H9 (cell line): ENCODE measurements at regions not wholly inside any gene's neighbourhood (a gene's known extent, or its start where the extent isn't known, plus 50 kb on each side); places are given as distances from the start of the nearest gene placed in this dataset.

Source experiments
- DNase-seq: peaks from one replicate; pipeline ENCODE4 v3.0.0-alpha.2; 2017
- H2AFZ ChIP-seq: one replicate; pipeline ENCODE4 v1.6.1; 2013; ENCODE audit warnings: mild to moderate bottlenecking, low read length, control low read depth, moderate library complexity
- H2AK5ac ChIP-seq: 2 replicates; pipeline ENCODE4 v1.6.1; 2013; ENCODE audit warnings: low read length, control low read depth, mixed read lengths; ENCODE audit not compliant: insufficient read length
- H2BK120ac ChIP-seq: one replicate; pipeline ENCODE4 v1.6.1; 2013; ENCODE audit warnings: low read depth, mild to moderate bottlenecking, low read length, control low read depth, inconsistent platforms; ENCODE audit not compliant: poor library complexity, severe bottlenecking
- H2BK12ac ChIP-seq: 2 replicates; pipeline ENCODE4 v1.6.1; 2013; ENCODE audit warnings: low read length, control low read depth, mixed read lengths, low read depth; ENCODE audit not compliant: insufficient read length
- H2BK15ac ChIP-seq: 2 replicates; pipeline ENCODE4 v1.6.1; 2013; ENCODE audit warnings: low read depth, low read length, control low read depth
- H2BK20ac ChIP-seq: one replicate; pipeline ENCODE4 v1.6.1; 2013; ENCODE audit warnings: low read depth, mild to moderate bottlenecking, low read length, control low read depth, inconsistent platforms; ENCODE audit not compliant: poor library complexity, severe bottlenecking
- H2BK5ac ChIP-seq: 2 replicates; pipeline ENCODE4 v1.6.1; 2013; ENCODE audit warnings: low read length, control low read depth, mixed read lengths; ENCODE audit not compliant: insufficient read length
- H3K14ac ChIP-seq: 2 replicates; pipeline ENCODE4 v1.6.1; 2013; ENCODE audit warnings: low read length, control low read depth; ENCODE audit not compliant: insufficient read depth
- H3K18ac ChIP-seq: 2 replicates; pipeline ENCODE4 v1.6.1; 2013; ENCODE audit warnings: low read depth, mild to moderate bottlenecking, mixed read lengths, low read length, control low read depth; ENCODE audit not compliant: insufficient read length
- H3K23ac ChIP-seq: 2 replicates; pipeline ENCODE4 v1.6.1; 2013; ENCODE audit warnings: low read length, control low read depth, mixed read lengths, low read depth; ENCODE audit not compliant: insufficient read length
- H3K23me2 ChIP-seq: 2 replicates; pipeline ENCODE4 v1.6.1; 2013; ENCODE audit warnings: low read depth, mild to moderate bottlenecking, mixed read lengths, low read length, control low read depth; ENCODE audit not compliant: insufficient read length, poor library complexity, severe bottlenecking
- H3K27ac ChIP-seq: 2 replicates; pipeline ENCODE4 v1.5.1; 2013; ENCODE audit warnings: low read length, control low read depth, mixed read lengths, low read depth; ENCODE audit not compliant: insufficient read length
- H3K27me3 ChIP-seq: 2 replicates; pipeline ENCODE4 v1.6.1; 2013; ENCODE audit warnings: low read length, control low read depth, inconsistent platforms; ENCODE audit not compliant: insufficient read depth
- H3K4ac ChIP-seq: 2 replicates; pipeline ENCODE4 v1.6.1; 2013; ENCODE audit warnings: low read depth, mild to moderate bottlenecking, control low read depth, inconsistent platforms, low read length, moderate library complexity
- H3K4me1 ChIP-seq: 2 replicates; pipeline ENCODE4 v1.6.1; 2013; ENCODE audit warnings: low read length, control low read depth, inconsistent platforms; ENCODE audit not compliant: insufficient read depth
- H3K4me2 ChIP-seq: 2 replicates; pipeline ENCODE4 v1.6.1; 2013; ENCODE audit warnings: low read length, control low read depth, mixed read lengths; ENCODE audit not compliant: insufficient read length, insufficient read depth
- H3K56ac ChIP-seq: 2 replicates; pipeline ENCODE4 v1.6.1; 2013; ENCODE audit warnings: low read depth, mild to moderate bottlenecking, mixed read lengths, low read length, control low read depth; ENCODE audit not compliant: insufficient read length
- H3K79me1 ChIP-seq: 2 replicates; pipeline ENCODE4 v1.6.1; 2013; ENCODE audit warnings: low read depth, mild to moderate bottlenecking, moderate library complexity, low read length, control low read depth, inconsistent platforms; ENCODE audit not compliant: insufficient read depth, poor library complexity, severe bottlenecking
- H3K79me2 ChIP-seq: 2 replicates; pipeline ENCODE4 v1.6.1; 2013; ENCODE audit warnings: low read length, control low read depth, inconsistent platforms; ENCODE audit not compliant: insufficient read depth
- H3K9ac ChIP-seq: 2 replicates; pipeline ENCODE4 v1.6.1; 2013; ENCODE audit warnings: low read length, control low read depth, mixed read lengths; ENCODE audit not compliant: insufficient read length; ENCODE audit errors: extremely low read depth
- H3K9me3 ChIP-seq: one replicate; pipeline ENCODE4 v1.6.1; 2013; ENCODE audit warnings: low read depth, low read length, inconsistent platforms; ENCODE audit not compliant: control insufficient read depth
- H3T11ph ChIP-seq: one replicate; pipeline ENCODE4 v1.6.1; 2013; ENCODE audit warnings: mild to moderate bottlenecking, low read length, control low read depth, inconsistent platforms
- H4K20me1 ChIP-seq: one replicate; pipeline ENCODE4 v1.6.1; 2013; ENCODE audit not compliant: control insufficient read depth, insufficient read length, insufficient read depth
- H4K5ac ChIP-seq: 2 replicates; pipeline ENCODE4 v1.6.1; 2013; ENCODE audit warnings: low read depth, mild to moderate bottlenecking, mixed read lengths, low read length, control low read depth; ENCODE audit not compliant: insufficient read length
- H4K8ac ChIP-seq: replicated peaks from 2 replicates; pipeline ENCODE4 v1.6.1; 2013; ENCODE audit warnings: low read length, control low read depth, mixed read lengths, low read depth; ENCODE audit not compliant: insufficient read length
- H4K91ac ChIP-seq: 2 replicates; pipeline ENCODE4 v1.6.1; 2013; ENCODE audit warnings: low read depth, mild to moderate bottlenecking, moderate library complexity, mixed read lengths, low read length, control low read depth; ENCODE audit not compliant: insufficient read length
- H3K27ac Mint-ChIP-seq, 3 experiments: 2 replicates in 2 of 3; 3 replicates in 1 of 3; pipeline ENCODE4 v1.8.0; 2020 to 2021; ENCODE audit warnings: mixed read lengths in 3 of 3, mild to moderate bottlenecking in 1 of 3, moderate library complexity in 1 of 3
- H3K27me3 Mint-ChIP-seq: 2 replicates; pipeline ENCODE4 v1.8.0; 2021; ENCODE audit warnings: low read depth, mild to moderate bottlenecking, moderate library complexity, mixed read lengths
- H3K36me3 Mint-ChIP-seq, 3 experiments: 2 replicates in 2 of 3; 3 replicates in 1 of 3; pipeline ENCODE4 v1.8.0; 2020 to 2021; ENCODE audit warnings: low read depth in 3 of 3, mixed read lengths in 3 of 3; ENCODE audit not compliant: insufficient read depth in 1 of 3
- H3K4me1 Mint-ChIP-seq, 2 experiments: 2 replicates each; pipeline ENCODE4 v1.8.0; 2020; ENCODE audit warnings: mixed read lengths in 2 of 2
- H3K4me3 Mint-ChIP-seq, 2 experiments: 2 replicates in 1 of 2; 3 replicates in 1 of 2; pipeline ENCODE4 v1.8.0; 2020 to 2021; ENCODE audit warnings: mild to moderate bottlenecking in 2 of 2, mixed read lengths in 2 of 2, moderate library complexity in 1 of 2
- H3K9me3 Mint-ChIP-seq, 2 experiments: 2 replicates in 1 of 2; 3 replicates in 1 of 2; pipeline ENCODE4 v1.8.0; 2020; ENCODE audit warnings: mild to moderate bottlenecking in 2 of 2, mixed read lengths in 2 of 2, moderate library complexity in 1 of 2
- WGBS: extraction: QIAGEN DNeasy Blood & Tissue Kit; methylation state at CpG from one replicate; pipeline ENCODE4 v1.1.7; 2013; ENCODE audit warnings: missing lambda C conversion rate, low lambda C conversion rate, mixed read lengths; ENCODE audit not compliant: insufficient read length; ENCODE audit errors: extremely low coverage; 5-methylcytosine and 5-hydroxymethylcytosine counted together
- TF ChIP-seq, protein P1 (sequence below): fragments of 200-600 bp; sonication (generic); conservative IDR thresholded peaks from 3 replicates; pipeline ENCODE4 v1.8.0; 2021; ENCODE audit warnings: antibody characterized with exemption, mild to moderate bottlenecking

DNA sequence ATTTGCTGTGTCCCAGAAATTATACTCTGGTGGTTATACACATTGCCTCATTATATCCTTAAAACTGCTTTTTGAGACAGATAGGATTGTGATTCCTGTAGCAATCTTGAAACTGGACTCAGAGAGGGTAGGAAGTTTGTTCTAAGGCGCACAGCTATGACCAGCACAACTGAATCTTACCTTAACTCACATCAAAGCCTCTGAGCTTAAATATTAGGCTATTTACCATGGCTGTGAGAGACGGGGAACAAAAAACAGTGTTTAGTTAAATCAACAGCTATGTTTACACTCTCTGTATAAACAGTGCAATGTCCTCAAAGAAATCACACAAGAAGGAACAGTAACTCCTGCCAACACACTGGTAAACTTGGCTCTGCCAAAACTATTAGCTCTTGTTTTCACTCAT lies 50.9 kb upstream of the TUT7 start:
- Histone ChIP-seq H4K8ac (no peak overlapping the region), H3K4ac (no peak overlapping the region), H3K23me2 (no peaks in the 10 kb centered on the region), H3K18ac (no peak overlapping the region), H3K4me1 (no peaks in the 10 kb centered on the region; the same call in 1 of the 2 replicates), H2BK20ac (no peak overlapping the region), H4K5ac (no peak overlapping the region), H4K91ac (no peak overlapping the region), H2BK120ac (no peak overlapping the region), H2BK5ac (no peak overlapping the region), H2AK5ac (no peak overlapping the region), H2BK12ac (no peak overlapping the region), H3K56ac (no peak overlapping the region), H4K20me1 (no peaks in the 10 kb centered on the region), H3K9me3 (no peaks in the 10 kb centered on the region), H2AFZ (no peak overlapping the region), H3K79me2 (no peaks in the 10 kb centered on the region), H3T11ph (no peak overlapping the region), H2BK15ac (no peak overlapping the region), H3K9ac (no peak overlapping the region), H3K79me1 (no peaks in the 10 kb centered on the region), H3K27me3 (peaks cover 23% of the 10 kb centered on the region; the same call in 1 of the 2 replicates), H3K14ac (no peak overlapping the region), H3K23ac (no peak overlapping the region), H3K4me2 (no peak overlapping the region), H3K27ac (no peak overlapping the region)
- H3K27ac Mint-ChIP-seq: no peak overlapping the region
- H3K4me3 Mint-ChIP-seq: no peak overlapping the region
- H3K4me1 Mint-ChIP-seq: peaks cover 18 to 20% of the 10 kb centered on the region in 2 experiments
- H3K9me3 Mint-ChIP-seq: peaks cover 2% of the 10 kb centered on the region in 2 experiments; a peak in 3 of 5 replicates
- TF ChIP-seq, protein P1, sequence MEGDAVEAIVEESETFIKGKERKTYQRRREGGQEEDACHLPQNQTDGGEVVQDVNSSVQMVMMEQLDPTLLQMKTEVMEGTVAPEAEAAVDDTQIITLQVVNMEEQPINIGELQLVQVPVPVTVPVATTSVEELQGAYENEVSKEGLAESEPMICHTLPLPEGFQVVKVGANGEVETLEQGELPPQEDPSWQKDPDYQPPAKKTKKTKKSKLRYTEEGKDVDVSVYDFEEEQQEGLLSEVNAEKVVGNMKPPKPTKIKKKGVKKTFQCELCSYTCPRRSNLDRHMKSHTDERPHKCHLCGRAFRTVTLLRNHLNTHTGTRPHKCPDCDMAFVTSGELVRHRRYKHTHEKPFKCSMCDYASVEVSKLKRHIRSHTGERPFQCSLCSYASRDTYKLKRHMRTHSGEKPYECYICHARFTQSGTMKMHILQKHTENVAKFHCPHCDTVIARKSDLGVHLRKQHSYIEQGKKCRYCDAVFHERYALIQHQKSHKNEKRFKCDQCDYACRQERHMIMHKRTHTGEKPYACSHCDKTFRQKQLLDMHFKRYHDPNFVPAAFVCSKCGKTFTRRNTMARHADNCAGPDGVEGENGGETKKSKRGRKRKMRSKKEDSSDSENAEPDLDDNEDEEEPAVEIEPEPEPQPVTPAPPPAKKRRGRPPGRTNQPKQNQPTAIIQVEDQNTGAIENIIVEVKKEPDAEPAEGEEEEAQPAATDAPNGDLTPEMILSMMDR: no peak
- no peaks in the 10 kb centered on the region; a peak in 1 of 7 replicates for H3K36me3 Mint-ChIP-seq
- peaks cover 96% of the 10 kb centered on the region for H3K27me3 Mint-ChIP-seq
- no CpG with 5 or more reads among the region's 2 CpGs for WGBS
- no peak for DNase-seq
